Peyer's patch (tissue), 4 donors: ENCODE measurements at regions not wholly inside any gene's neighbourhood (a gene's known extent, or its start where the extent isn't known, plus 50 kb on each side); places are given as distances from the start of the nearest gene placed in this dataset.

ENCODE experiments used
- POLR2A ChIP-seq, 2 donors: fragments of 450-650 bp; IDR thresholded peaks; one replicate each; pipeline ENCODE4 v1.5.1; 2017; ENCODE audit warnings: antibody characterized with exemption in 2 of 2, mild to moderate bottlenecking in 2 of 2, moderate library complexity in 2 of 2
- TF ChIP-seq, protein P1 (sequence below), 6 experiments: fragments of 450-650 bp in 4 of 6; fragments of 200-600 bp in 2 of 6; sonication (generic) in 1 of 6; IDR thresholded peaks; one replicate each; pipeline ENCODE4 v1.5.1; 2017 to 2019; ENCODE audit warnings: antibody characterized with exemption in 6 of 6, mild to moderate bottlenecking in 3 of 6, moderate library complexity in 1 of 6

DNA sequence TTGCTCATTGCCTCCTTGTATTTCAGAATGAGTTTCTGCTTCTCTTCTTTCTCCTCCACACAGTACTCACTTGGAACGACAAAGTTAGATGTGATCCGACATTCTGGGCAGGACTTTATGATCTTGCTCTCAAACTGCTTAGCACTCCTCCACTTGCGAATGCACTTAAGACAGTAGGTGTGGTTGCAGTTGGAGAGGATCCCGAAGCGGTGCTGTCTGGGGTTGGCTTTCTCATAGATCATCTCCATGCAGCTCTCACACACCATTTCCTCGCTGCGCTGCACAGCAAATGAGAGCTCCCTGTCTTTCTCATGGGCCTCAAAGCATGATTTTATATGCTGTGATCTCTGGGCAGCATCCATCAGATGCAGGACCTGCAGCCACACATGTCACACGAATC, 245.7 kb downstream of the C12orf50 start:
- TF ChIP-seq, protein P1, sequence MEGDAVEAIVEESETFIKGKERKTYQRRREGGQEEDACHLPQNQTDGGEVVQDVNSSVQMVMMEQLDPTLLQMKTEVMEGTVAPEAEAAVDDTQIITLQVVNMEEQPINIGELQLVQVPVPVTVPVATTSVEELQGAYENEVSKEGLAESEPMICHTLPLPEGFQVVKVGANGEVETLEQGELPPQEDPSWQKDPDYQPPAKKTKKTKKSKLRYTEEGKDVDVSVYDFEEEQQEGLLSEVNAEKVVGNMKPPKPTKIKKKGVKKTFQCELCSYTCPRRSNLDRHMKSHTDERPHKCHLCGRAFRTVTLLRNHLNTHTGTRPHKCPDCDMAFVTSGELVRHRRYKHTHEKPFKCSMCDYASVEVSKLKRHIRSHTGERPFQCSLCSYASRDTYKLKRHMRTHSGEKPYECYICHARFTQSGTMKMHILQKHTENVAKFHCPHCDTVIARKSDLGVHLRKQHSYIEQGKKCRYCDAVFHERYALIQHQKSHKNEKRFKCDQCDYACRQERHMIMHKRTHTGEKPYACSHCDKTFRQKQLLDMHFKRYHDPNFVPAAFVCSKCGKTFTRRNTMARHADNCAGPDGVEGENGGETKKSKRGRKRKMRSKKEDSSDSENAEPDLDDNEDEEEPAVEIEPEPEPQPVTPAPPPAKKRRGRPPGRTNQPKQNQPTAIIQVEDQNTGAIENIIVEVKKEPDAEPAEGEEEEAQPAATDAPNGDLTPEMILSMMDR (IDR thresholded peaks at IDR 0.05): no peak
- TF ChIP-seq POLR2A (IDR thresholded peaks at IDR 0.05): no peak
